GM10248 (cell line): ENCODE measurements at regions not wholly inside any gene's neighbourhood (a gene's known extent, or its start where the extent isn't known, plus 50 kb on each side); places are given as distances from the start of the nearest gene placed in this dataset.

ENCODE experiments used
- CTCF ChIA-PET: fragments of 300-600 bp; sonication (Branson Sonifier 250); formaldehyde crosslinking; extraction: SDS; loops from one replicate; lab custom pipeline; 2021; ENCODE audit warnings: antibody characterized with exemption; lab: Yijun Ruan, JAX
- POLR2A ChIA-PET: fragments of 350-650 bp; sonication (Branson Sonifier 250); formaldehyde crosslinking; extraction: SDS; loops from one replicate; lab custom pipeline; 2020; ENCODE audit warnings: antibody characterized with exemption; lab: Yijun Ruan, JAX
- DNase-seq: peaks from one replicate; pipeline ENCODE4 v3.0.0; 2012; ENCODE audit errors: extremely low spot score
- TF ChIP-seq, protein P1 (sequence below): IDR thresholded peaks from 2 replicates; pipeline ENCODE4 v1.5.1; 2012; ENCODE audit warnings: mild to moderate bottlenecking, low read depth; ENCODE audit errors: extremely low read depth, missing control alignments, control extremely low read depth

DNA sequence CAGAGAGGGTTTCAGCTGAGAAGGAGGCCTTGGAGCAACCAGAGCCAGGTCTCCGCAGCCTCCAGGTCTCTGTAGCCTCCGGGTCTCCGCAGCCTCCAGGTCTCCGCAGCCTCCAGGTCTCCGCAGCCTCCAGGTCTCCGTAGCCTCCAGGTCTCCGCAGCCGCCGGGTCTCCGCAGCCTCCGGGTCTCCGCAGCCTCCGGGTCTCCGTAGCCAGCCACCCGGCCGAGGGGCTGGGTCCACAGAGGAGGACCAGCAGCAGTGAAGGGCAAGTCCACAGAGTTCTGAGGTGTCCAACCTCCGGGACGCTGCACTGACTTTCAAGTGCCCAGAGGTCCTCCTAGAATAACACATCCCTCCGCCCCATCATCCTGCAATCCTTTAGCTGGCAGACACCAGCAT, 221.0 kb downstream of the RBFOX3 start:
- TF ChIP-seq, protein P1, sequence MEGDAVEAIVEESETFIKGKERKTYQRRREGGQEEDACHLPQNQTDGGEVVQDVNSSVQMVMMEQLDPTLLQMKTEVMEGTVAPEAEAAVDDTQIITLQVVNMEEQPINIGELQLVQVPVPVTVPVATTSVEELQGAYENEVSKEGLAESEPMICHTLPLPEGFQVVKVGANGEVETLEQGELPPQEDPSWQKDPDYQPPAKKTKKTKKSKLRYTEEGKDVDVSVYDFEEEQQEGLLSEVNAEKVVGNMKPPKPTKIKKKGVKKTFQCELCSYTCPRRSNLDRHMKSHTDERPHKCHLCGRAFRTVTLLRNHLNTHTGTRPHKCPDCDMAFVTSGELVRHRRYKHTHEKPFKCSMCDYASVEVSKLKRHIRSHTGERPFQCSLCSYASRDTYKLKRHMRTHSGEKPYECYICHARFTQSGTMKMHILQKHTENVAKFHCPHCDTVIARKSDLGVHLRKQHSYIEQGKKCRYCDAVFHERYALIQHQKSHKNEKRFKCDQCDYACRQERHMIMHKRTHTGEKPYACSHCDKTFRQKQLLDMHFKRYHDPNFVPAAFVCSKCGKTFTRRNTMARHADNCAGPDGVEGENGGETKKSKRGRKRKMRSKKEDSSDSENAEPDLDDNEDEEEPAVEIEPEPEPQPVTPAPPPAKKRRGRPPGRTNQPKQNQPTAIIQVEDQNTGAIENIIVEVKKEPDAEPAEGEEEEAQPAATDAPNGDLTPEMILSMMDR = no peak
- DNase-seq = no peak
- POLR2A ChIA-PET = no interaction called here
- CTCF ChIA-PET = interaction anchor here (2.9 to 10.2 kb wide), 6 partner anchors 15 to 344 kb away, joined by 12 to 204 read pairs (median 78); partner anchors contain the start of gene ENGASE

DNA sequence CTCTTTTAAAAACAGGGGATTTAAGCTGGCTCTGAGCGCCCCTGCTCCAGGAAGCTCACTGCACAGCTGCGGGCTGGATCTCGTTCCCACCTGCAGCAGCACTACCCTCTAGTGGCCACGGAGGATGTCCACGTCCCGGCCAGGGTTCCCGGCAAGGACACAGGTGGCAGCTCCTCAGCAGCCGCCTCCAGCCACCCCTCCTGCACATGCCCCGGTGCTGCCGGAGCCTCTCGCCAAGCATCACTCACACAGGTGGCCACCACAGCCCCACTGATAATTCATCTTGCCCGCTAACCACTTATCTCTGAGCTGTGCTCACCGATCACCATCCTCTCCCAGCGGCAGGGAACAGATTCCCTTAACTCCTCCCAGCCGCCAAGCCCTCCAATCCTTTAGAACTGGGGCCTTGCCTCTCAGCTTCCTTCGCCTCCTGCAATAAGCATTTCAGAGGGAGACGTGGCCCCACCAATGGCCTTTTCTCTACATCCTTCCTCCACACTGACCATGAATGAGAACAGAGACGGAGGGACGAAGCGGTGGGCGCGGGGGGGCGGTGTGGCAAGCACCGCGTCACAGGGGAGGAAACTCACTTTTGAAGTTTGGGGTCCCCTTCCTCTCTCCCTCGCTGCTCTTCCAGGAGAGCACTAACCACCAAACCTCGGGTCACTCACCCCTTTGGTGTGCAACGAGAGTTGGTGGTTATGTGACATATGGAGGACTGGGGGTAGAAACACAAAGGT, 222.1 kb downstream of the RBFOX3 start:
- peak; percentile 65 for DNase-seq
- ChIA-PET CTCF (interaction anchor here (0.6 to 10.2 kb wide), 8 partner anchors 13 to 620 kb away, joined by 3 to 204 read pairs (median 6); no protein-coding TSS in a partner anchor), POLR2A (interaction anchor here (0.7 kb wide), 1 partner anchor 314 kb away, joined by 4 read pairs; the partner anchor contains the start of gene ENGASE)
- TF ChIP-seq, protein P1 = peak; percentile 55

DNA sequence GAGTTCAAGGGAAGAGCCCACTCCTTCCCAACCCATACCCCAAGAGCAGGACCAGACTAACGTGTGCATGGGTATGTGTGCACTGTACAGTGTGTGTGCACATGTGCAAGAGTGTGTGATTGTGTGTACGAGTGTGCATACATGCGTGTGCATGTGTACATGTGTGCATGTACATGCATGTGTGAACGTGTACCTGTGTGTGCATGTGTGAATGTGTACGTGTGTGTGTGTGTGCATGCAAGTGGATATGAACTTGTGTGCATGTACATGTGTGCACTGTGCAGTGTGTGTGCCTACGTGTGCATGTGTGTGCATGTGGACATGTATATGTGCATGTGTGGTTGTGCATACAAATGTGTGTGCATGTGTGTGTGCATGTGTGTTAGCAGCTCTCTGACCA, 223.1 kb downstream of the RBFOX3 start:
- ChIA-PET POLR2A (no interaction called here), CTCF (interaction anchor here (0.9 to 10.2 kb wide), 6 partner anchors 13 to 343 kb away, joined by 3 to 204 read pairs (median 10); no protein-coding TSS in a partner anchor)
- TF ChIP-seq, protein P1 = no peak
- DNase-seq = no peak

DNA sequence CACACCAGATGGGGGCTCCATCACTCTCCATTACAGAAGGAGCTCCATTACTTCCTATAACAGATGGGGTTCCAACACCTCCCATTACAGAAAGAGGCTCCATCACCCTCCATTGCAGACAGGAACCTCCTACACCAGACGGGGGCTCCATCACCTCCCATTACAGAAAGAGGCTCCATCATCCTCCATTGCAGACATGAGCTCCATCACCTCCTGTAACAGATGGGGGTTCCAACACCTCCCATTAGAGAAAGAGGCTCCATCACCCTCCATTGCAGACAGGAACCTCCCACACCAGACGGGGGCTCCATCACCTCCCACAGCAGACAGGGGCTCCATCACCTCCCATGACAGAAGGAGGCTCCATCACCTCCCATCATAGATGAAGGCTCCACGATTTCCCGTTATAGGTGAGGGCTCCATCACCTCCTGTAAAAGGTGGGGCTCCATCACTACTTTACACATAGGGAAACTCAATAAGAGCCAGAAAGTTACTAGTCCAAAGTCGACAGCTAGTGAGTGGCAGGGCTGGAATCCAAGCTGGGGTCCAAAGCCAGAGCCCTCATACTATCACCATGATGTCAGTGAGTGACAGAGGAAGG, 224.8 kb downstream of the RBFOX3 start:
- ChIA-PET POLR2A (no interaction called here), CTCF (interaction anchor here (1.4 to 2.4 kb wide), 5 partner anchors 7 to 310 kb away, joined by 3 to 9 read pairs (median 6); no protein-coding TSS in a partner anchor)

DNA sequence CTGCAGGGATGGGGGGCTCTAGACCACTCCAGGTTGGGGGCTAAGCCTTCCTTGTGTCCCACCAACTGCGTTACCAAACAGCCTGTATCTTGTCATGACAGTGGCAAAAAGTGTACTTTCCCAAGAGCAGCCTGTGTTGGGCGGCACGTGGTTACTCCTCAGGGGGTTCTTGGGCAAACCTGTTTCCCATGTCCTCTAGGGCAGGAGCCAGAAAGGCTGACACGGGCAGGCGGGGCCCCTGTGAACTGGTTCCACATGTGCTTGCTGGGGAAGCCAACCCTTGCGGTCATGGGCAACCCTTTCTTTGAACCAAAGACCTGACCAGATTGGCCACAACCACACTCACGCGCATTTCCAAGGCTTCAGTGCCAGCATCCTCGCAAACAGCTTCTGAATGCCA, 228.5 kb downstream of the RBFOX3 start:
- CTCF ChIA-PET = interaction anchor here (3.2 kb wide), 1 partner anchor 10 kb away, joined by 13 read pairs; no protein-coding TSS in a partner anchor
- TF ChIP-seq, protein P1 = no peak
- no peak for DNase-seq
- POLR2A ChIA-PET = no interaction called here

More for the DNA sequence above, 224.8 kb downstream of the RBFOX3 start:
- TF ChIP-seq, protein P1 = no peak
- no peak for DNase-seq

DNA sequence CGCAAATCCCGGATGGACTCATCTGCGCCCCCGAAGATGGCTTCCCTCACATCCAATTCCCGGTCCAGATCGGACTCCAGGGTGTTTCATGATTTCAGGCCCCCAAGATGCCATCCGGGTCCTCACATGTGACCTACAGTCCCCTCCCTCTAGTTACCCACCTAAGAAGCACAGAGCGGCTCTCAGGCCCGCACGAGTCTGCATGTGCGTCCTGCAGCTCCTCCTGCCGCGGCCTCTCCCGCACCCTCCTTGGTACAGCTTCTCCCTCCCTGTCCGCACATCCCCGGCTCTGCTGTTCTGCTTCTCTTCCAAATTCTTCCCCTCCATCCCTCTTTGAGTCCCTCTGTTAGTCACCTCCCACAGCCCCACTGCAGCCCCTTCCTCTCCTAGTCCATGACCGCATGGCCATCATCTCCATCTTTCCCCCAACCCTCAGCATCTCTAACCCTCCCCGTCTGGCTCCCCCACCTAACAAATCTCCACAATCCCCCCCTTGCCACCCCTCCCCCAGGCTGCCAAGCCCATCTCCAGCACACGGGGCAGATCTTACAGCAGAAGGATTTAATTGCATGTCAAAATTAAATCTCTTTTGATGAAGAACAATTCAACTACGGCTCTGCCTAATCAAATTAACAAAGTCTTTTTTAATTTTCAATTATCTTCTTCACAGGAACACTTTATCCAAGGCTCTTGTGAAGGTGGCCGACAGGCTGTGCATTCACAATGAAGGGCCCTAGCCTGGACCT, 231.0 kb downstream of the RBFOX3 start:
- CTCF ChIA-PET = interaction anchor here (1.7 to 3.2 kb wide), 2 partner anchors 12 to 14 kb away, joined by 4 to 13 read pairs; no protein-coding TSS in a partner anchor

More for the DNA sequence above, 231.0 kb downstream of the RBFOX3 start:
- POLR2A ChIA-PET = no interaction called here
- TF ChIP-seq, protein P1 = no peak
- DNase-seq = no peak
